GM23248 (cell line): ENCODE measurements at regions not wholly inside any gene's neighbourhood (a gene's known extent, or its start where the extent isn't known, plus 50 kb on each side); places are given as distances from the start of the nearest gene placed in this dataset.

Source experiments
- EZH2 ChIP-seq: fragments of 200-600 bp; sonication (generic); IDR thresholded peaks from 2 replicates; pipeline ENCODE4 v1.6.1; 2018; ENCODE audit warnings: antibody characterized with exemption, mild to moderate bottlenecking; ENCODE audit not compliant: insufficient read depth, poor library complexity, severe bottlenecking
- EZH2phosphoT487 ChIP-seq: fragments of 200-600 bp; sonication (generic); IDR thresholded peaks from 2 replicates; pipeline ENCODE4 v1.6.1; 2018; ENCODE audit warnings: antibody characterized with exemption, moderate library complexity, mild to moderate bottlenecking, low read depth; ENCODE audit not compliant: insufficient read depth

- TF ChIP-seq EZH2 (no peak), EZH2phosphoT487 (no peak)
Measured at GRCh38 chr14:57069702-57070101, 199.0 kb downstream of the EXOC5 start.
